Keratinocyte (primary cell): ENCODE measurements at regions not wholly inside any gene's neighbourhood (a gene's known extent, or its start where the extent isn't known, plus 50 kb on each side); places are given as distances from the start of the nearest gene placed in this dataset.
A peak's percentile ranks its signal among the peaks of the same experiment; 100 is the strongest.
"Not testable (repeated sequence)": the region's sequence is repeated elsewhere in the genome, so short reads cannot be mapped to it uniquely, and the experiment has no call there.

ENCODE experiments used
- DNase-seq: peaks from one replicate; pipeline ENCODE4 v3.0.0-alpha.2; 2011; ENCODE audit warnings: low read depth, missing footprints, low spot score
- FAIRE-seq: peaks from 2 replicates; lab custom pipeline; 2011; peaks lifted over from hg19 to GRCh38; lab: Jason Lieb, UNC
- H2AFZ ChIP-seq: 2 replicates; pipeline ENCODE4 v1.6.0; 2012; ENCODE audit warnings: low read length, control low read depth, inconsistent platforms; ENCODE audit not compliant: control insufficient read depth
- H3K27ac ChIP-seq: 2 replicates; pipeline ENCODE4 v1.5.1; 2011; ENCODE audit warnings: low read length; ENCODE audit not compliant: control insufficient read depth, insufficient read depth
- H3K27me3 ChIP-seq: 3 replicates; pipeline ENCODE4 v1.6.0; 2011; ENCODE audit warnings: low read length; ENCODE audit not compliant: control insufficient read depth, insufficient read depth; ENCODE audit errors: extremely low read depth
- H3K36me3 ChIP-seq, 2 experiments: 2 replicates in 1 of 2; 3 replicates in 1 of 2; pipeline ENCODE4 v1.5.1; 2011; ENCODE audit warnings: low read length in 2 of 2, mild to moderate bottlenecking in 1 of 2; ENCODE audit not compliant: control insufficient read depth in 2 of 2, insufficient read depth in 2 of 2; ENCODE audit errors: extremely low read depth in 1 of 2
- H3K4me1 ChIP-seq: 3 replicates; pipeline ENCODE4 v1.5.1; 2011; ENCODE audit warnings: low read length; ENCODE audit not compliant: control insufficient read depth, insufficient read depth; ENCODE audit errors: extremely low read depth
- H3K4me2 ChIP-seq: 3 replicates; pipeline ENCODE4 v1.6.0; 2011; ENCODE audit warnings: low read depth, low read length; ENCODE audit not compliant: control insufficient read depth, insufficient read depth; ENCODE audit errors: extremely low read depth
- H3K4me3 ChIP-seq, 3 experiments: fragments of 200-600 bp in 1 of 3; sonication (generic) in 1 of 3; 2 replicates in 2 of 3; 3 replicates in 1 of 3; pipeline ENCODE4 v1.5.1; 2011 to 2016; ENCODE audit warnings: low read length in 3 of 3, mild to moderate bottlenecking in 3 of 3, control low read depth in 2 of 3, inconsistent platforms in 1 of 3, low read depth in 1 of 3, mixed read lengths in 1 of 3, mixed run types in 1 of 3, moderate library complexity in 1 of 3; ENCODE audit not compliant: control insufficient read depth in 2 of 3, insufficient read depth in 2 of 3; ENCODE audit errors: extremely low read depth in 1 of 3
- H3K79me2 ChIP-seq: 2 replicates; pipeline ENCODE4 v1.6.0; 2012; ENCODE audit warnings: low read length; ENCODE audit not compliant: control insufficient read depth, insufficient read depth
- H3K9ac ChIP-seq: 3 replicates; pipeline ENCODE4 v1.6.0; 2011; ENCODE audit warnings: low read length; ENCODE audit not compliant: control insufficient read depth, insufficient read depth; ENCODE audit errors: extremely low read depth
- H3K9me1 ChIP-seq: 3 replicates; pipeline ENCODE4 v1.6.0; 2011; ENCODE audit warnings: low read length; ENCODE audit not compliant: control insufficient read depth, insufficient read depth; ENCODE audit errors: extremely low read depth
- H3K9me3 ChIP-seq: 2 replicates; pipeline ENCODE4 v1.5.1; 2012; ENCODE audit warnings: low read depth, low read length; ENCODE audit not compliant: control insufficient read depth
- H4K20me1 ChIP-seq: 3 replicates; pipeline ENCODE4 v1.6.0; 2011; ENCODE audit warnings: low read length; ENCODE audit not compliant: control insufficient read depth, insufficient read depth; ENCODE audit errors: extremely low read depth
- EZH2 ChIP-seq: IDR thresholded peaks from one replicate; pipeline ENCODE4 v1.6.1; 2012; ENCODE audit warnings: inconsistent platforms, mild to moderate bottlenecking, low read length, moderate library complexity
- dilution Hi-C: fragments of 300-500 bp; cut with MboI; formaldehyde crosslinking; loops from one replicate; pipeline ENCODE4 v1.7.0; 2020; ENCODE audit warnings: low sequenced_read_pairs; ENCODE audit not compliant: extremely low pct_ligation_motif_present
- TF ChIP-seq, protein P1 (sequence below), 3 experiments: IDR thresholded peaks in 1 of 3; conservative IDR thresholded peaks in 1 of 3; optimal IDR thresholded peaks in 1 of 3; 2 replicates in 2 of 3; 3 replicates in 1 of 3; pipeline versions ENCODE3 to v1.5.1; 2011; ENCODE audit warnings: low read length in 3 of 3, mild to moderate bottlenecking in 3 of 3, moderate library complexity in 2 of 3, control low read depth in 1 of 3, inconsistent platforms in 1 of 3; ENCODE audit not compliant: insufficient read depth in 2 of 3; ENCODE audit errors: extremely low read depth in 1 of 3

DNA sequence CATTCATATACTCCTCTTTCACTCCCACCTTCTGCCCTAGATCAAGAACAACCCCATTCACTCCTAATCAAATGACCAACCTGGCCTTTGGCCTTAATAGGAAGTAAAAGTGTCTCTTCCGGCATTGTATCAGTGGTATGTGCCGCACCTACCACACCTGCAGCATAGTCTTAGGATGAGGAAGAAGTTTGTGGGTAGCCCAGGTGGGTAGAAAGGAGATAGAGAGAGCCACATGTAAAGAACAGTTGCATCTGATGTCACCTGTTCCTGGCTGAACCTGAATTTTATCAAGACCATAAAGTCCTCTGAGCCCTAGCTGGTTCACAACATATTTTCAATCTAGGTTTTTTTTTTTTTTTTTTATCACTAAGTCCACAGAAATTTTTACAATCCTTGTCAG, 55.5 kb upstream of the PTPN12 start:
- H3K4me2 ChIP-seq = peak overlapping the region; percentile 27
- no peaks in the 10 kb centered on the region for H3K9me3 ChIP-seq
- TF ChIP-seq EZH2 = no peak
- TF ChIP-seq, protein P1, sequence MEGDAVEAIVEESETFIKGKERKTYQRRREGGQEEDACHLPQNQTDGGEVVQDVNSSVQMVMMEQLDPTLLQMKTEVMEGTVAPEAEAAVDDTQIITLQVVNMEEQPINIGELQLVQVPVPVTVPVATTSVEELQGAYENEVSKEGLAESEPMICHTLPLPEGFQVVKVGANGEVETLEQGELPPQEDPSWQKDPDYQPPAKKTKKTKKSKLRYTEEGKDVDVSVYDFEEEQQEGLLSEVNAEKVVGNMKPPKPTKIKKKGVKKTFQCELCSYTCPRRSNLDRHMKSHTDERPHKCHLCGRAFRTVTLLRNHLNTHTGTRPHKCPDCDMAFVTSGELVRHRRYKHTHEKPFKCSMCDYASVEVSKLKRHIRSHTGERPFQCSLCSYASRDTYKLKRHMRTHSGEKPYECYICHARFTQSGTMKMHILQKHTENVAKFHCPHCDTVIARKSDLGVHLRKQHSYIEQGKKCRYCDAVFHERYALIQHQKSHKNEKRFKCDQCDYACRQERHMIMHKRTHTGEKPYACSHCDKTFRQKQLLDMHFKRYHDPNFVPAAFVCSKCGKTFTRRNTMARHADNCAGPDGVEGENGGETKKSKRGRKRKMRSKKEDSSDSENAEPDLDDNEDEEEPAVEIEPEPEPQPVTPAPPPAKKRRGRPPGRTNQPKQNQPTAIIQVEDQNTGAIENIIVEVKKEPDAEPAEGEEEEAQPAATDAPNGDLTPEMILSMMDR (optimal IDR thresholded peaks at IDR 0.05 in 1 of 3, IDR thresholded peaks at IDR 0.05 in 1 of 3, conservative IDR thresholded peaks at IDR 0.05 in 1 of 3; ENCODE audit: extremely low read depth in 1 of 3, insufficient read depth in 2 of 3, low read length in 3 of 3) = no peak
- FAIRE-seq = no peak
- dilution Hi-C loops = no loop called here
- peak overlapping the region; percentile 33 for H3K9ac ChIP-seq
- peak overlapping the region; percentile 52 for H3K27ac ChIP-seq
- H3K4me1 ChIP-seq = peaks cover 10% of the 10 kb centered on the region
- H3K27me3 ChIP-seq = no peaks in the 10 kb centered on the region
- H3K9me1 ChIP-seq = no peaks in the 10 kb centered on the region
- DNase-seq = no peak
- no peaks in the 10 kb centered on the region for H4K20me1 ChIP-seq
- no peak overlapping the region for H2AFZ ChIP-seq
- H3K36me3 ChIP-seq = no peaks in the 10 kb centered on the region
- no peak overlapping the region for H3K4me3 ChIP-seq
- no peaks in the 10 kb centered on the region for H3K79me2 ChIP-seq

DNA sequence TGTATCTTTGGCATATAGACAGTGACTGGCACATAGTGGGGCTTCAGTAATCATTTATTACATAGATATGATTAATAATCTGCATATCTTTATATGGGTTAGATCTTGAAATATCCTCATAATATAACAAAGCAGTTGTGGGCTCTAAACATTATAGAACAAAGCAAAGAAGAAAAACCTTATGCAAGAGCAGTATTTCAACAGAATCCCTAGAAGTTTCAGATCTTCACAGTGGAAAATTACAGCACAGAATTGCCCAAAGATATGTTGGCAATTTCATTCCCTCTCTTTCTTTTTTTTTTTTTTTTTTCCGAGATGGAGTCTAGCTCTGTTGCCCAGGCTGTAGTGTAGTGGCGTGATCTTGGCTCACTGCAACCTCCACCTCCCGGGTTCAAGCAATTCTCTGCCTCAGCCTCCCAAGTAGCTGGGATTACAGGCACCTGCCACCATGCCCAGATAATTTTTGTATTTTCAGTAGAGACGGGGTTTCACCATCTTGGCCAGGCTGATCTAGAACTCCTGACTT, 56.9 kb upstream of the PTPN12 start:
- DNase-seq, H2AFZ ChIP-seq, H4K20me1 ChIP-seq, FAIRE-seq, H3K9ac ChIP-seq, H3K9me3 ChIP-seq, H3K27ac ChIP-seq, dilution Hi-C loops, H3K27me3 ChIP-seq, H3K36me3 ChIP-seq, H3K4me3 ChIP-seq, H3K4me1 ChIP-seq, H3K9me1 ChIP-seq, H3K4me2 ChIP-seq, H3K79me2 ChIP-seq: not testable (repeated sequence)

DNA sequence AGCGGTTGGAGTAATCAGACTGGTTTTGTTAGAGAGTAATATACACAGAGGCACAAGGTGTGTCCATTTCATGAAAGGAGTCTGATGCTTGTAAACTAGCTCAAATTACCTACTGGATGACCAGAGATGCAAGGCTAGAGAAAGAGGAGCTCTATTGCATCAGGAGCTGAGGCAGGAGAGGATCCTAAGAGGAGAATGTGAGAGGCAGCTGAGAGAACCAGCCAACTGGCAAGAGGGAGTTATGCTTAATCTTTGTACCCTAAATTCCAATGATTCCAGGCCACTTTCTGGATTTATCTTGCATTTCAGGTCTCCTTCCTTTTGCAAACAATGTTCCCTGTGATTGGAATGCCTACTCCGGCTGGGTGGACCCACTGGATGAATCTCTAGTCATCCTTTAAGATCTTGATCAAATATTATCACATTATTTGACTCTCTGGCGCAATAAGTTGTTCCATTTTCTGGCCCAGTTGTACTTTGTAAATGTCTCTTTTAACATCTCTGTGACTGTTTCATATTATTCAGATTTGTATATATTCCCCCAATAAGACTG, 57.5 kb upstream of the PTPN12 start:
- no peak overlapping the region for H3K9ac ChIP-seq
- H4K20me1 ChIP-seq = no peaks in the 10 kb centered on the region
- H2AFZ ChIP-seq = no peak overlapping the region
- no peak overlapping the region for H3K4me3 ChIP-seq
- H3K27ac ChIP-seq = no peak overlapping the region
- peaks cover 10% of the 10 kb centered on the region for H3K4me1 ChIP-seq
- TF ChIP-seq, protein P1 (optimal IDR thresholded peaks at IDR 0.05 in 1 of 3, IDR thresholded peaks at IDR 0.05 in 1 of 3, conservative IDR thresholded peaks at IDR 0.05 in 1 of 3; ENCODE audit: extremely low read depth in 1 of 3, insufficient read depth in 2 of 3, low read length in 3 of 3) = no peak
- no peak for TF ChIP-seq EZH2
- no peak overlapping the region for H3K4me2 ChIP-seq
- DNase-seq (no peak), FAIRE-seq (no peak)
- H3K9me3 ChIP-seq = no peaks in the 10 kb centered on the region
- no peaks in the 10 kb centered on the region for H3K79me2 ChIP-seq
- no peaks in the 10 kb centered on the region for H3K9me1 ChIP-seq
- H3K27me3 ChIP-seq = no peaks in the 10 kb centered on the region
- no peaks in the 10 kb centered on the region for H3K36me3 ChIP-seq
- dilution Hi-C loops = no loop called here
